ENCODE measurements at regions not wholly inside any gene's neighbourhood (a gene's known extent, or its start where the extent isn't known, plus 50 kb on each side); places are given as distances from the start of the nearest gene placed in this dataset.

DNA sequence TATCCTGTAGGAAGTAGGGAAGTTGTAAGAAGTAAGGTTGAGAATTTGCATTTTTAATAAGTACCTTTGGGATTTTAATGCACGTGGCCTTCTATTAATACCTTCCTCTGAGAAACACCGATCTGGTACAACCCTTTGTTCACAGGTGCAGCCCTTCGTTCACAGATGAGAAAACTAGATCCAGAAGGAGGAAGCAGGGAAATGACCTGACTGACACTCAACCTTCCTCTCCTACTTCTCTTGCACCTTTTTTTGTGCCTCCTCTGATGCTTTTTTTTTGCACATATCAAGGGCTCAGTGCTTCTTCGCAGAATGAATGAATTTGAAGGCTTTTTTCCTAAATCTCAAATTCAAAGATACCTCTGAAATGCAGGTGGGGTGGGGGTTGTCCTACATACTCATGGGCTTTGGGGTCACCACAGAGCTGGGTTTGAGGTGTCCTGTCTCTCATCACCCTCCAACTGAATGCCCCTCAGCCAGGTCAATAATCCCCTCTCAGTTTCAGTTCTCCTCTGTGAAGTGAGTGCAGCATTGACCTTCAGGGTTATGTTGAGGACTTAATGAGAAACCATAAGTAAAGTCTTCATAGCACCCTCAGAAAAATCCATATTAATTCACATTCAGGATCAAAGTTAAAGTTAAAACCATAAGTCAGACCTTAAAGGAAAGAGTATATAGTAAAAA is 161.5 kb upstream of the CTNNB1 start:
- TF ChIP-seq CTCF (conservative IDR thresholded peaks at IDR 0.05; ENCODE audit: low read depth, low read length), result no peak
- DNase-seq (ENCODE audit: low read depth), result no peak
- no peak overlapping the region for H3K4me3 ChIP-seq (ENCODE audit: low read depth, low read length)

DNA sequence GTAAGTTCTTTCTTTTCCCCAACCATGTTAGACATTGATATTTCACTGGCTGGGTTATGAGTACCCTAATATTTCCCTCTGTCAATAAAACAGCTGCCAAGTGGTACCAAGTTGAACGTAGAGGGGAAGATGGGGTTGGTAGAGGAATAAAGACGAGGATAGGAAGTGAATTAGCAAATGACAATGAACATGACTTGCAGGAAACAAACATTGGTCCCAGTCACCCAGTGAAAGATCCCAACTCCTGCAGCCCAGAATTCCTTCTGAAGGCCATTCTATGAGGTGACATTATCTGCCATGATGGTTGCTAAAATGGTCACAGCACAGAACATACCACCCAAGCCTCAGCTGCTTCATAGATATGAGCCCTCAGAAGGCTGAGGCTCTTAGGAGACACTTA is 159.0 kb upstream of the CTNNB1 start:
- DNase-seq (ENCODE audit: low read depth), result no peak
- TF ChIP-seq CTCF (conservative IDR thresholded peaks at IDR 0.05; ENCODE audit: low read depth, low read length), result no peak
- no peak overlapping the region for H3K4me3 ChIP-seq (ENCODE audit: low read depth, low read length)

DNA sequence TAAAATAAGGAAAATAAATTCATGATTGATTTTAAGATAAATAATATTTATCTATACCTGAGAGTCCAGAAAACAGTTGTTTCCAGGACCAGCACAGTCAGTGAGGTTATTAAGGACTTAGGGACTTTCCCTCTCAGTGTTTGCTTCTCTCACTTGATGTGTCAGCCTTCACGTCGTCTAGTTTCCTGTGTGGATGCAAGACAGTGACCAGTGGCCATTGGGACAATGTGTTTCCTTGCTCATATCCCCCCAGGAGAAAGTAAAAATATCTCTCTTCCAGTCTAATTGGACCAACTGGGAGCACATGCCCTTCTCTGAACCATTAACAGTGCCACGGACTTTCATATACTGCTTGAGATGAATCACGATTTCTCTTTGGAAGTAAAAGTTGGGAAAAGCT is 157.8 kb upstream of the CTNNB1 start:
- H3K4me3 ChIP-seq (ENCODE audit: low read depth, low read length), result no peak overlapping the region
- no peak for TF ChIP-seq CTCF (conservative IDR thresholded peaks at IDR 0.05; ENCODE audit: low read depth, low read length)
- no peak for DNase-seq (ENCODE audit: low read depth)

DNA sequence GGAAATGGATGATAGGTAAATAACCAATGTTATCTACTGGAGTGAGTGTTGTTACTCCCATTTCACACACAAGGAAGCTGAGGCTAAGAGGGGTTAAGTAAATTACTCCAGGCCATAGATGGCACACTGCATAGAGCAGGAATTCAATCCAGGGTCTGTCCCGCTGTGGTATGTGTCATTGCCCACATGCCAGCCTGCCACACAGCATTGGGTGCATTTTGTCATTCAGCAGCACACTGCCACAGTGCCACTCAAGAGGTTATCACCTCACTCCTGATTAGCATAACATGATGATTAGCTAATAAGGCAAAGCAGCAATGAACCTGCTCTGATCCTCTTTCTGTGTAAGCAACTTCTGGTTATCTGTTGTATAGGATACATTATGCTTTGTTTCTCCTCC is 157.4 kb upstream of the CTNNB1 start:
- no peak for DNase-seq (ENCODE audit: low read depth)
- TF ChIP-seq CTCF (conservative IDR thresholded peaks at IDR 0.05; ENCODE audit: low read depth, low read length), result no peak
- no peak overlapping the region for H3K4me3 ChIP-seq (ENCODE audit: low read depth, low read length)

GRCh38 chr3:41044523-41044922 is 154.8 kb upstream of the CTNNB1 start:
- no peak for TF ChIP-seq CTCF (conservative IDR thresholded peaks at IDR 0.05; ENCODE audit: low read depth, low read length)
- H3K4me3 ChIP-seq (ENCODE audit: low read depth, low read length), result no peak overlapping the region
- DNase-seq (ENCODE audit: low read depth), result peak; percentile 16

DNA sequence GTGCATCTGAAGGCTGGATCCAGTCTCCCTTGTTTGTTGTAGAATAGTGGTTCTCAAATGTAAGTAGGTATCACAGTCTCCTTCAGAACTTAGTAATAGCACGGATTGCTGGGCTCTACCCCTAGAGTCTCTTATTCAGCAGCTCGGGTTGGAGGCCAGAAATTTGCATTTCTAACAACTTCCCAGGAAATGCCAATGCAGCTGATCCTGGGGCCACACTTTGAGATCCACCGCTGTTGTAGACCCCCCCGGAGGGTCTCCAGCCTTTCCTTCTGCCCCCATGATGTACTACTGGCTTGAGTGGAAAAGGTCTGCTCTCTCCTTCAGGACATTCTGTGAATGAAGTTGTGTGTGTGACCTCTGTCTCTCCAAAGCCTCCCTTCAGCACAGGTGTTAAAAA is 153.8 kb upstream of the CTNNB1 start:
- no peak for TF ChIP-seq CTCF (conservative IDR thresholded peaks at IDR 0.05; ENCODE audit: low read depth, low read length)
- no peak for DNase-seq (ENCODE audit: low read depth)
- H3K4me3 ChIP-seq (ENCODE audit: low read depth, low read length), result no peak overlapping the region

- H3K4me3 ChIP-seq (ENCODE audit: low read depth, low read length), result no peak overlapping the region
- no peak for DNase-seq (ENCODE audit: low read depth)
- TF ChIP-seq CTCF (conservative IDR thresholded peaks at IDR 0.05; ENCODE audit: low read depth, low read length), result no peak
These were observed 149.2 kb upstream of the CTNNB1 start for GRCh38 chr3:41050144-41050543.

All from choroid plexus epithelial cell (primary cell).